ENCODE measurements at regions not wholly inside any gene's neighbourhood (a gene's known extent, or its start where the extent isn't known, plus 50 kb on each side); places are given as distances from the start of the nearest gene placed in this dataset.

DNA sequence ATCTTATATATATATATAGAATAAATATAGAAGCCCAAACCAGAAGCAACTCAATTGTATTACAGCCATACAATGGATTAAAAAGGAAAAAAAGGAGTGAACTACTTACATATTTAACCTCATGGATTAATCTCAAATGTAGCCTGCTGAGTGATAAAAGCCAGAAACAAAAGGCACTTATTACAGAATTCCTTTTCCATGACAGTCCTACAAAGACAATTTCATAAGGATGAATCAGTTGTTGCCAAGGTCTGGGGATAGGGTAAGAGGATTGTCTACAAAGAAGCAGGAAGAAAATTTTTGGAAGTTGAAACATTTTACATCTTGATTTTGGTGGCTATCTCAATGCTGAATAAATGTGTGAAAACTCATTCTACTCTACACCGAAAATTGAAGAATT is 103.9 kb upstream of the DCC start:
- TF ChIP-seq EZH2 (IDR thresholded peaks at IDR 0.05) (no peak), POLR2A (IDR thresholded peaks at IDR 0.05; ENCODE audit: borderline replicate concordance, extremely low read depth, insufficient read depth, insufficient read length) (no peak), SP1 (IDR thresholded peaks at IDR 0.05; ENCODE audit: low read depth) (no peak), RAD21 (IDR thresholded peaks at IDR 0.05; ENCODE audit: low read depth) (no peak), SRF (IDR thresholded peaks at IDR 0.05; ENCODE audit: low read depth) (no peak)
- TF ChIP-seq, protein P1, sequence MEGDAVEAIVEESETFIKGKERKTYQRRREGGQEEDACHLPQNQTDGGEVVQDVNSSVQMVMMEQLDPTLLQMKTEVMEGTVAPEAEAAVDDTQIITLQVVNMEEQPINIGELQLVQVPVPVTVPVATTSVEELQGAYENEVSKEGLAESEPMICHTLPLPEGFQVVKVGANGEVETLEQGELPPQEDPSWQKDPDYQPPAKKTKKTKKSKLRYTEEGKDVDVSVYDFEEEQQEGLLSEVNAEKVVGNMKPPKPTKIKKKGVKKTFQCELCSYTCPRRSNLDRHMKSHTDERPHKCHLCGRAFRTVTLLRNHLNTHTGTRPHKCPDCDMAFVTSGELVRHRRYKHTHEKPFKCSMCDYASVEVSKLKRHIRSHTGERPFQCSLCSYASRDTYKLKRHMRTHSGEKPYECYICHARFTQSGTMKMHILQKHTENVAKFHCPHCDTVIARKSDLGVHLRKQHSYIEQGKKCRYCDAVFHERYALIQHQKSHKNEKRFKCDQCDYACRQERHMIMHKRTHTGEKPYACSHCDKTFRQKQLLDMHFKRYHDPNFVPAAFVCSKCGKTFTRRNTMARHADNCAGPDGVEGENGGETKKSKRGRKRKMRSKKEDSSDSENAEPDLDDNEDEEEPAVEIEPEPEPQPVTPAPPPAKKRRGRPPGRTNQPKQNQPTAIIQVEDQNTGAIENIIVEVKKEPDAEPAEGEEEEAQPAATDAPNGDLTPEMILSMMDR (IDR thresholded peaks at IDR 0.05 in 2 of 3, conservative IDR thresholded peaks at IDR 0.05 in 1 of 3; ENCODE audit: borderline replicate concordance in 1 of 3, insufficient read depth in 1 of 3, low read depth in 2 of 3, low read length in 2 of 3) = no peak
- TF ChIP-seq, protein P2, sequence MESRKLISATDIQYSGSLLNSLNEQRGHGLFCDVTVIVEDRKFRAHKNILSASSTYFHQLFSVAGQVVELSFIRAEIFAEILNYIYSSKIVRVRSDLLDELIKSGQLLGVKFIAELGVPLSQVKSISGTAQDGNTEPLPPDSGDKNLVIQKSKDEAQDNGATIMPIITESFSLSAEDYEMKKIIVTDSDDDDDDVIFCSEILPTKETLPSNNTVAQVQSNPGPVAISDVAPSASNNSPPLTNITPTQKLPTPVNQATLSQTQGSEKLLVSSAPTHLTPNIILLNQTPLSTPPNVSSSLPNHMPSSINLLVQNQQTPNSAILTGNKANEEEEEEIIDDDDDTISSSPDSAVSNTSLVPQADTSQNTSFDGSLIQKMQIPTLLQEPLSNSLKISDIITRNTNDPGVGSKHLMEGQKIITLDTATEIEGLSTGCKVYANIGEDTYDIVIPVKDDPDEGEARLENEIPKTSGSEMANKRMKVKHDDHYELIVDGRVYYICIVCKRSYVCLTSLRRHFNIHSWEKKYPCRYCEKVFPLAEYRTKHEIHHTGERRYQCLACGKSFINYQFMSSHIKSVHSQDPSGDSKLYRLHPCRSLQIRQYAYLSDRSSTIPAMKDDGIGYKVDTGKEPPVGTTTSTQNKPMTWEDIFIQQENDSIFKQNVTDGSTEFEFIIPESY (IDR thresholded peaks at IDR 0.05; ENCODE audit: extremely low read depth, insufficient replicate concordance, low read length) = no peak
- TF ChIP-seq, protein P3, sequence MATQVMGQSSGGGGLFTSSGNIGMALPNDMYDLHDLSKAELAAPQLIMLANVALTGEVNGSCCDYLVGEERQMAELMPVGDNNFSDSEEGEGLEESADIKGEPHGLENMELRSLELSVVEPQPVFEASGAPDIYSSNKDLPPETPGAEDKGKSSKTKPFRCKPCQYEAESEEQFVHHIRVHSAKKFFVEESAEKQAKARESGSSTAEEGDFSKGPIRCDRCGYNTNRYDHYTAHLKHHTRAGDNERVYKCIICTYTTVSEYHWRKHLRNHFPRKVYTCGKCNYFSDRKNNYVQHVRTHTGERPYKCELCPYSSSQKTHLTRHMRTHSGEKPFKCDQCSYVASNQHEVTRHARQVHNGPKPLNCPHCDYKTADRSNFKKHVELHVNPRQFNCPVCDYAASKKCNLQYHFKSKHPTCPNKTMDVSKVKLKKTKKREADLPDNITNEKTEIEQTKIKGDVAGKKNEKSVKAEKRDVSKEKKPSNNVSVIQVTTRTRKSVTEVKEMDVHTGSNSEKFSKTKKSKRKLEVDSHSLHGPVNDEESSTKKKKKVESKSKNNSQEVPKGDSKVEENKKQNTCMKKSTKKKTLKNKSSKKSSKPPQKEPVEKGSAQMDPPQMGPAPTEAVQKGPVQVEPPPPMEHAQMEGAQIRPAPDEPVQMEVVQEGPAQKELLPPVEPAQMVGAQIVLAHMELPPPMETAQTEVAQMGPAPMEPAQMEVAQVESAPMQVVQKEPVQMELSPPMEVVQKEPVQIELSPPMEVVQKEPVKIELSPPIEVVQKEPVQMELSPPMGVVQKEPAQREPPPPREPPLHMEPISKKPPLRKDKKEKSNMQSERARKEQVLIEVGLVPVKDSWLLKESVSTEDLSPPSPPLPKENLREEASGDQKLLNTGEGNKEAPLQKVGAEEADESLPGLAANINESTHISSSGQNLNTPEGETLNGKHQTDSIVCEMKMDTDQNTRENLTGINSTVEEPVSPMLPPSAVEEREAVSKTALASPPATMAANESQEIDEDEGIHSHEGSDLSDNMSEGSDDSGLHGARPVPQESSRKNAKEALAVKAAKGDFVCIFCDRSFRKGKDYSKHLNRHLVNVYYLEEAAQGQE (IDR thresholded peaks at IDR 0.05; ENCODE audit: low read depth) = no peak

Measured in HCT116 (cell line).